ENCODE measurements at regions not wholly inside any gene's neighbourhood (a gene's known extent, or its start where the extent isn't known, plus 50 kb on each side); places are given as distances from the start of the nearest gene placed in this dataset.

- DNase-seq (peak in 1 of 2 donors; percentile 58), FAIRE-seq (no peak)
- WGBS, 3 donors = 59 to 75% (median 72%) methylated on average over 14 of the region's 14 CpGs
- Histone ChIP-seq H3K4me1 (ENCODE audit: control insufficient read depth in 3 of 3, insufficient read depth in 2 of 3, low read depth in 1 of 3, low read length in 2 of 3) (peaks cover 0 to 10% (median 0%) of the 10 kb centered on the region in 3 donors), H3K27me3 (ENCODE audit: control insufficient read depth in 3 of 3, insufficient read depth in 3 of 3, low read length in 3 of 3) (no peaks in the 10 kb centered on the region), H3K9me3 (ENCODE audit: control insufficient read depth in 2 of 2, insufficient read depth in 1 of 2, low read depth in 1 of 2, low read length in 1 of 2) (peaks cover 0 to 6% of the 10 kb centered on the region in 2 donors), H3K27ac (ENCODE audit: low read depth in 1 of 3, low read length in 2 of 3) (peak overlapping the region in 2 of 3 donors; percentile 69 to 73), H3K36me3 (ENCODE audit: control insufficient read depth in 3 of 3, insufficient read depth in 2 of 3, low read depth in 1 of 3, low read length in 3 of 3) (no peaks in the 10 kb centered on the region), H3K4me3 (ENCODE audit: low read depth in 1 of 3, low read length in 3 of 3) (no peak overlapping the region)
These were observed 116.0 kb downstream of the COPS8 start for GRCh38 chr2:237201461-237202287.

- no peak for DNase-seq
- H3K9me3 ChIP-seq (ENCODE audit: control insufficient read depth in 2 of 2, insufficient read depth in 1 of 2, low read depth in 1 of 2, low read length in 1 of 2) = peaks cover 0 to 6% of the 10 kb centered on the region in 2 donors
- H3K27me3 ChIP-seq (ENCODE audit: control insufficient read depth in 3 of 3, insufficient read depth in 3 of 3, low read length in 3 of 3) = no peaks in the 10 kb centered on the region
These were observed 116.8 kb downstream of the COPS8 start for GRCh38 chr2:237202288-237203030.

GRCh38 chr2:237205043-237205541 is 119.4 kb downstream of the COPS8 start:
- peaks cover 0 to 10% (median 0%) of the 10 kb centered on the region in 3 donors for H3K4me1 ChIP-seq (ENCODE audit: control insufficient read depth in 3 of 3, insufficient read depth in 2 of 3, low read depth in 1 of 3, low read length in 2 of 3)
- no peak overlapping the region for H3K27ac ChIP-seq (ENCODE audit: low read depth in 1 of 3, low read length in 2 of 3)
- 18 to 62% (median 32%) methylated on average over 8 of the region's 8 CpGs for WGBS, 3 donors
- no peaks in the 10 kb centered on the region for H3K27me3 ChIP-seq (ENCODE audit: control insufficient read depth in 3 of 3, insufficient read depth in 3 of 3, low read length in 3 of 3)
- FAIRE-seq (no peak), DNase-seq (peak in 1 of 2 donors; percentile 40)
- H3K36me3 ChIP-seq (ENCODE audit: control insufficient read depth in 3 of 3, insufficient read depth in 2 of 3, low read depth in 1 of 3, low read length in 3 of 3) = no peaks in the 10 kb centered on the region
- H3K9me3 ChIP-seq (ENCODE audit: control insufficient read depth in 2 of 2, insufficient read depth in 1 of 2, low read depth in 1 of 2, low read length in 1 of 2) = peaks cover 0 to 3% of the 10 kb centered on the region in 2 donors
- no peak overlapping the region for H3K4me3 ChIP-seq (ENCODE audit: low read depth in 1 of 3, low read length in 3 of 3)

More at GRCh38 chr2:237202288-237203030, 116.8 kb downstream of the COPS8 start:
- peak overlapping the region in 2 of 3 donors; percentile 69 to 73 for H3K27ac ChIP-seq (ENCODE audit: low read depth in 1 of 3, low read length in 2 of 3)
- peaks cover 0 to 10% (median 0%) of the 10 kb centered on the region in 3 donors for H3K4me1 ChIP-seq (ENCODE audit: control insufficient read depth in 3 of 3, insufficient read depth in 2 of 3, low read depth in 1 of 3, low read length in 2 of 3)
- no peak overlapping the region for H3K4me3 ChIP-seq (ENCODE audit: low read depth in 1 of 3, low read length in 3 of 3)
- H3K36me3 ChIP-seq (ENCODE audit: control insufficient read depth in 3 of 3, insufficient read depth in 2 of 3, low read depth in 1 of 3, low read length in 3 of 3) = no peaks in the 10 kb centered on the region
- 82 to 91% (median 86%) methylated on average over 13 of the region's 13 CpGs for WGBS, 3 donors
- no peak for FAIRE-seq

- H3K36me3 ChIP-seq (ENCODE audit: control insufficient read depth in 3 of 3, insufficient read depth in 2 of 3, low read depth in 1 of 3, low read length in 3 of 3) = no peaks in the 10 kb centered on the region
- no peak overlapping the region for H3K4me3 ChIP-seq (ENCODE audit: low read depth in 1 of 3, low read length in 3 of 3)
- no peak overlapping the region for H3K27ac ChIP-seq (ENCODE audit: low read depth in 1 of 3, low read length in 2 of 3)
- DNase-seq (no peak), FAIRE-seq (no peak)
- no peaks in the 10 kb centered on the region for H3K9me3 ChIP-seq (ENCODE audit: control insufficient read depth in 2 of 2, insufficient read depth in 1 of 2, low read depth in 1 of 2, low read length in 1 of 2)
- 53 to 62% (median 61%) methylated on average over 8 of the region's 8 CpGs for WGBS, 3 donors
- H3K4me1 ChIP-seq (ENCODE audit: control insufficient read depth in 3 of 3, insufficient read depth in 2 of 3, low read depth in 1 of 3, low read length in 2 of 3) = peaks cover 0 to 10% (median 0%) of the 10 kb centered on the region in 3 donors
- no peaks in the 10 kb centered on the region for H3K27me3 ChIP-seq (ENCODE audit: control insufficient read depth in 3 of 3, insufficient read depth in 3 of 3, low read length in 3 of 3)
These were observed 119.9 kb downstream of the COPS8 start for GRCh38 chr2:237205561-237205971.

GRCh38 chr2:237207646-237208045 is 122.0 kb downstream of the COPS8 start:
- no peak for FAIRE-seq
- H3K27me3 ChIP-seq (ENCODE audit: control insufficient read depth in 3 of 3, insufficient read depth in 3 of 3, low read length in 3 of 3) = no peaks in the 10 kb centered on the region
- peak overlapping the region in 1 of 3 donors; percentile 7 for H3K27ac ChIP-seq (ENCODE audit: low read depth in 1 of 3, low read length in 2 of 3)
- peaks cover 0 to 5% (median 0%) of the 10 kb centered on the region in 3 donors for H3K4me1 ChIP-seq (ENCODE audit: control insufficient read depth in 3 of 3, insufficient read depth in 2 of 3, low read depth in 1 of 3, low read length in 2 of 3)
- no peaks in the 10 kb centered on the region for H3K36me3 ChIP-seq (ENCODE audit: control insufficient read depth in 3 of 3, insufficient read depth in 2 of 3, low read depth in 1 of 3, low read length in 3 of 3)
- DNase-seq = peak in 1 of 2 donors; percentile 6
- no peaks in the 10 kb centered on the region for H3K9me3 ChIP-seq (ENCODE audit: control insufficient read depth in 2 of 2, insufficient read depth in 1 of 2, low read depth in 1 of 2, low read length in 1 of 2)
- WGBS, 3 donors = 30 to 33% (median 32%) methylated on average over 7 of the region's 7 CpGs
- no peak overlapping the region for H3K4me3 ChIP-seq (ENCODE audit: low read depth in 1 of 3, low read length in 3 of 3)

- H3K36me3 ChIP-seq (ENCODE audit: control insufficient read depth in 3 of 3, insufficient read depth in 2 of 3, low read depth in 1 of 3, low read length in 3 of 3) = no peaks in the 10 kb centered on the region
- H3K27me3 ChIP-seq (ENCODE audit: control insufficient read depth in 3 of 3, insufficient read depth in 3 of 3, low read length in 3 of 3) = no peaks in the 10 kb centered on the region
- H3K4me3 ChIP-seq (ENCODE audit: low read depth in 1 of 3, low read length in 3 of 3) = no peak overlapping the region
- no peaks in the 10 kb centered on the region for H3K4me1 ChIP-seq (ENCODE audit: control insufficient read depth in 3 of 3, insufficient read depth in 2 of 3, low read depth in 1 of 3, low read length in 2 of 3)
- H3K9me3 ChIP-seq (ENCODE audit: control insufficient read depth in 2 of 2, insufficient read depth in 1 of 2, low read depth in 1 of 2, low read length in 1 of 2) = no peaks in the 10 kb centered on the region
- peak overlapping the region in 1 of 3 donors; percentile 35 for H3K27ac ChIP-seq (ENCODE audit: low read depth in 1 of 3, low read length in 2 of 3)
- FAIRE-seq (no peak), DNase-seq (no peak)
- WGBS, 3 donors = 65 to 77% (median 74%) methylated on average over 16 of the region's 16 CpGs
These were observed 122.9 kb downstream of the COPS8 start for GRCh38 chr2:237208373-237209260.

GRCh38 chr2:237209885-237210284 is 124.2 kb downstream of the COPS8 start:
- Histone ChIP-seq H3K4me1 (ENCODE audit: control insufficient read depth in 3 of 3, insufficient read depth in 2 of 3, low read depth in 1 of 3, low read length in 2 of 3) (no peaks in the 10 kb centered on the region), H3K9me3 (ENCODE audit: control insufficient read depth in 2 of 2, insufficient read depth in 1 of 2, low read depth in 1 of 2, low read length in 1 of 2) (no peaks in the 10 kb centered on the region), H3K36me3 (ENCODE audit: control insufficient read depth in 3 of 3, insufficient read depth in 2 of 3, low read depth in 1 of 3, low read length in 3 of 3) (no peaks in the 10 kb centered on the region), H3K4me3 (ENCODE audit: low read depth in 1 of 3, low read length in 3 of 3) (no peak overlapping the region), H3K27me3 (ENCODE audit: control insufficient read depth in 3 of 3, insufficient read depth in 3 of 3, low read length in 3 of 3) (no peaks in the 10 kb centered on the region), H3K27ac (ENCODE audit: low read depth in 1 of 3, low read length in 2 of 3) (no peak overlapping the region)
- WGBS, 3 donors = 77 to 81% (median 80%) methylated on average over 6 of the region's 6 CpGs
- DNase-seq (no peak), FAIRE-seq (no peak)

GRCh38 chr2:237210297-237210696 is 124.6 kb downstream of the COPS8 start:
- DNase-seq (no peak), FAIRE-seq (no peak)
- H3K4me3 ChIP-seq (ENCODE audit: low read depth in 1 of 3, low read length in 3 of 3) = no peak overlapping the region
- H3K4me1 ChIP-seq (ENCODE audit: control insufficient read depth in 3 of 3, insufficient read depth in 2 of 3, low read depth in 1 of 3, low read length in 2 of 3) = no peaks in the 10 kb centered on the region
- no peaks in the 10 kb centered on the region for H3K27me3 ChIP-seq (ENCODE audit: control insufficient read depth in 3 of 3, insufficient read depth in 3 of 3, low read length in 3 of 3)
- WGBS, 3 donors = 84 to 89% (median 87%) methylated on average over 7 of the region's 7 CpGs
- H3K36me3 ChIP-seq (ENCODE audit: control insufficient read depth in 3 of 3, insufficient read depth in 2 of 3, low read depth in 1 of 3, low read length in 3 of 3) = no peaks in the 10 kb centered on the region
- H3K9me3 ChIP-seq (ENCODE audit: control insufficient read depth in 2 of 2, insufficient read depth in 1 of 2, low read depth in 1 of 2, low read length in 1 of 2) = no peaks in the 10 kb centered on the region
- no peak overlapping the region for H3K27ac ChIP-seq (ENCODE audit: low read depth in 1 of 3, low read length in 2 of 3)

Measured in small intestine (tissue), 7 donors.